GM23338 (cell line): ENCODE measurements at regions not wholly inside any gene's neighbourhood (a gene's known extent, or its start where the extent isn't known, plus 50 kb on each side); places are given as distances from the start of the nearest gene placed in this dataset.
A peak's percentile ranks its signal among the peaks of the same experiment; 100 is the strongest.

Experiments used
- ATAC-seq: fragments of 200-7000 bp; cut with Tn5 transposase; 3 replicates; pipeline ENCODE4 v1.9.1; 2020
- DNase-seq: peaks from one replicate; pipeline ENCODE4 v3.0.0-alpha.2; 2015; ENCODE audit warnings: low spot score
- H2AFZ ChIP-seq: fragments of 200-600 bp; sonication (generic); 2 replicates; pipeline ENCODE4 v1.8.0; 2016; ENCODE audit warnings: antibody characterized with exemption, mild to moderate bottlenecking, moderate library complexity
- H3F3A ChIP-seq: fragments of 200-600 bp; sonication (generic); replicated peaks from 2 replicates; pipeline ENCODE4 v1.8.0; 2017; ENCODE audit warnings: antibody characterized with exemption, mixed run types, low read depth
- H3K27ac ChIP-seq: fragments of 200-600 bp; sonication (generic); 2 replicates; pipeline ENCODE4 v1.6.1; 2016; ENCODE audit warnings: low read depth
- H3K27me3 ChIP-seq: fragments of 200-600 bp; sonication (generic); 2 replicates; pipeline ENCODE4 v1.8.0; 2016; ENCODE audit warnings: mild to moderate bottlenecking, mixed run types, moderate library complexity; ENCODE audit not compliant: insufficient read depth
- H3K36me3 ChIP-seq: fragments of 200-600 bp; sonication (generic); 2 replicates; pipeline ENCODE4 v1.8.0; 2016; ENCODE audit warnings: mild to moderate bottlenecking; ENCODE audit not compliant: insufficient read depth
- H3K4me1 ChIP-seq: fragments of 200-600 bp; sonication (generic); 2 replicates; pipeline ENCODE4 v1.8.0; 2016; ENCODE audit warnings: mild to moderate bottlenecking, moderate library complexity; ENCODE audit not compliant: insufficient read depth
- H3K4me2 ChIP-seq: fragments of 200-600 bp; sonication (generic); 2 replicates; pipeline ENCODE4 v1.7.1; 2017; ENCODE audit warnings: mixed run types
- H3K4me3 ChIP-seq: fragments of 200-600 bp; sonication (generic); 2 replicates; pipeline ENCODE4 v1.6.1; 2016; ENCODE audit warnings: mixed run types
- H3K79me2 ChIP-seq: fragments of 200-600 bp; sonication (generic); replicated peaks from 2 replicates; pipeline ENCODE4 v1.8.0; 2017; ENCODE audit warnings: mild to moderate bottlenecking; ENCODE audit not compliant: insufficient read depth
- H3K9me2 ChIP-seq: fragments of 200-600 bp; sonication (generic); 2 replicates; pipeline ENCODE4 v1.8.0; 2017; ENCODE audit not compliant: insufficient read depth
- H4K20me1 ChIP-seq: fragments of 200-600 bp; sonication (generic); replicated peaks from 2 replicates; pipeline ENCODE4 v1.8.0; 2017; ENCODE audit warnings: mild to moderate bottlenecking; ENCODE audit not compliant: insufficient read depth
- H3K27ac Mint-ChIP-seq: 2 replicates; pipeline ENCODE4 v1.8.0; 2020; ENCODE audit warnings: inconsistent platforms, mild to moderate bottlenecking, moderate library complexity, mixed read lengths
- H3K27me3 Mint-ChIP-seq: 3 replicates; pipeline ENCODE4 v1.8.0; 2022; ENCODE audit warnings: low read depth, mild to moderate bottlenecking, moderate library complexity, mixed read lengths, inconsistent platforms; ENCODE audit not compliant: insufficient read depth, poor library complexity
- H3K36me3 Mint-ChIP-seq: 3 replicates; pipeline ENCODE4 v1.8.0; 2021; ENCODE audit warnings: low read depth, mild to moderate bottlenecking, inconsistent platforms, moderate library complexity, mixed read lengths
- H3K4me1 Mint-ChIP-seq: 3 replicates; pipeline ENCODE4 v1.8.0; 2020; ENCODE audit warnings: mild to moderate bottlenecking, inconsistent platforms, mixed read lengths
- H3K4me3 Mint-ChIP-seq: 3 replicates; pipeline ENCODE4 v1.8.0; 2021; ENCODE audit warnings: moderate library complexity, mild to moderate bottlenecking, inconsistent platforms, mixed read lengths
- H3K9me3 Mint-ChIP-seq: 3 replicates; pipeline ENCODE4 v1.8.0; 2020; ENCODE audit warnings: moderate library complexity, mild to moderate bottlenecking, inconsistent platforms, mixed read lengths
- CREB1 ChIP-seq: fragments of 250-450 bp; sonication (Bioruptor Pico); IDR thresholded peaks from 2 replicates; pipeline ENCODE4 v1.5.0; 2020; ENCODE audit warnings: low read depth, mild to moderate bottlenecking, moderate library complexity
- EZH2 ChIP-seq: fragments of 200-600 bp; sonication (generic); IDR thresholded peaks from one replicate; pipeline ENCODE4 v1.8.0; 2017; ENCODE audit warnings: antibody characterized with exemption, mild to moderate bottlenecking, low read depth; ENCODE audit not compliant: unreplicated experiment
- EZH2phosphoT487 ChIP-seq: fragments of 200-600 bp; sonication (generic); IDR thresholded peaks from one replicate; pipeline ENCODE4 v1.8.1; 2018; ENCODE audit warnings: antibody characterized with exemption; ENCODE audit not compliant: unreplicated experiment
- JUNB ChIP-seq: IDR thresholded peaks from one replicate; pipeline ENCODE4 v1.6.1; 2016; ENCODE audit warnings: antibody characterized with exemption; ENCODE audit not compliant: unreplicated experiment
- NANOG ChIP-seq: IDR thresholded peaks from 2 replicates; pipeline ENCODE4 v1.6.1; 2016; ENCODE audit warnings: antibody characterized with exemption, borderline replicate concordance
- POLR2AphosphoS5 ChIP-seq: IDR thresholded peaks from 2 replicates; pipeline ENCODE4 v1.6.1; 2016; ENCODE audit warnings: antibody characterized with exemption, low read depth
- ZNF114 ChIP-seq: fragments of 250-450 bp; sonication (Bioruptor Pico); IDR thresholded peaks from 2 replicates; pipeline ENCODE4 v1.5.0; 2020; ENCODE audit warnings: mild to moderate bottlenecking, moderate library complexity
- ZNF331 ChIP-seq: fragments of 250-450 bp; sonication (Bioruptor Pico); IDR thresholded peaks from 2 replicates; pipeline ENCODE4 v1.5.0; 2020; ENCODE audit warnings: low read depth, mild to moderate bottlenecking, moderate library complexity
- ZNF462 ChIP-seq: fragments of 250-450 bp; sonication (Bioruptor Pico); IDR thresholded peaks from 2 replicates; pipeline ENCODE4 v1.5.0; 2020; ENCODE audit warnings: mild to moderate bottlenecking, moderate library complexity
- TF ChIP-seq, protein P1 (sequence below): IDR thresholded peaks from one replicate; pipeline ENCODE4 v1.6.1; 2018; ENCODE audit warnings: antibody characterized with exemption; ENCODE audit not compliant: unreplicated experiment
- TF ChIP-seq, protein P2 (sequence below): IDR thresholded peaks from 2 replicates; pipeline ENCODE4 v1.6.1; 2016; ENCODE audit warnings: antibody characterized with exemption

- no peak for TF ChIP-seq ZNF462
- TF ChIP-seq EZH2phosphoT487: no peak
- TF ChIP-seq EZH2: no peak
- TF ChIP-seq, protein P1, sequence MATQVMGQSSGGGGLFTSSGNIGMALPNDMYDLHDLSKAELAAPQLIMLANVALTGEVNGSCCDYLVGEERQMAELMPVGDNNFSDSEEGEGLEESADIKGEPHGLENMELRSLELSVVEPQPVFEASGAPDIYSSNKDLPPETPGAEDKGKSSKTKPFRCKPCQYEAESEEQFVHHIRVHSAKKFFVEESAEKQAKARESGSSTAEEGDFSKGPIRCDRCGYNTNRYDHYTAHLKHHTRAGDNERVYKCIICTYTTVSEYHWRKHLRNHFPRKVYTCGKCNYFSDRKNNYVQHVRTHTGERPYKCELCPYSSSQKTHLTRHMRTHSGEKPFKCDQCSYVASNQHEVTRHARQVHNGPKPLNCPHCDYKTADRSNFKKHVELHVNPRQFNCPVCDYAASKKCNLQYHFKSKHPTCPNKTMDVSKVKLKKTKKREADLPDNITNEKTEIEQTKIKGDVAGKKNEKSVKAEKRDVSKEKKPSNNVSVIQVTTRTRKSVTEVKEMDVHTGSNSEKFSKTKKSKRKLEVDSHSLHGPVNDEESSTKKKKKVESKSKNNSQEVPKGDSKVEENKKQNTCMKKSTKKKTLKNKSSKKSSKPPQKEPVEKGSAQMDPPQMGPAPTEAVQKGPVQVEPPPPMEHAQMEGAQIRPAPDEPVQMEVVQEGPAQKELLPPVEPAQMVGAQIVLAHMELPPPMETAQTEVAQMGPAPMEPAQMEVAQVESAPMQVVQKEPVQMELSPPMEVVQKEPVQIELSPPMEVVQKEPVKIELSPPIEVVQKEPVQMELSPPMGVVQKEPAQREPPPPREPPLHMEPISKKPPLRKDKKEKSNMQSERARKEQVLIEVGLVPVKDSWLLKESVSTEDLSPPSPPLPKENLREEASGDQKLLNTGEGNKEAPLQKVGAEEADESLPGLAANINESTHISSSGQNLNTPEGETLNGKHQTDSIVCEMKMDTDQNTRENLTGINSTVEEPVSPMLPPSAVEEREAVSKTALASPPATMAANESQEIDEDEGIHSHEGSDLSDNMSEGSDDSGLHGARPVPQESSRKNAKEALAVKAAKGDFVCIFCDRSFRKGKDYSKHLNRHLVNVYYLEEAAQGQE: no peak
Observed at GRCh38 chr15:89024418-89024817, 63.8 kb upstream of the ABHD2 start (continued).

- Histone ChIP-seq H3K36me3 (no peaks in the 10 kb centered on the region), H3K4me1 (no peaks in the 10 kb centered on the region), H3K4me3 (no peak overlapping the region), H3K79me2 (no peaks in the 10 kb centered on the region), H3K9me2 (no peaks in the 10 kb centered on the region), H4K20me1 (no peaks in the 10 kb centered on the region), H2AFZ (0 out of 2 replicates have a peak overlapping the region, but pooled peaks have one; percentile 21), H3K4me2 (no peak overlapping the region), H3K27me3 (no peaks in the 10 kb centered on the region), H3K27ac (no peak overlapping the region), H3F3A (no peaks in the 10 kb centered on the region)
- H3K9me3 Mint-ChIP-seq: peaks cover 9% of the 10 kb centered on the region
- peaks cover 4% of the 10 kb centered on the region; the same call in 2 of the 3 replicates for H3K36me3 Mint-ChIP-seq
- H3K4me1 Mint-ChIP-seq: no peaks in the 10 kb centered on the region; the same call in 2 of the 3 replicates
- no peak overlapping the region for H3K4me3 Mint-ChIP-seq
- no peak overlapping the region for H3K27ac Mint-ChIP-seq
- DNase-seq (no peak), ATAC-seq (no peak)
- H3K27me3 Mint-ChIP-seq: no peaks in the 10 kb centered on the region
- no peak for TF ChIP-seq POLR2AphosphoS5
- TF ChIP-seq ZNF114 (CRISPR knock-in tag): no peak
- no peak for TF ChIP-seq JUNB
- TF ChIP-seq ZNF331: no peak
- TF ChIP-seq NANOG: no peak
- TF ChIP-seq, protein P2, sequence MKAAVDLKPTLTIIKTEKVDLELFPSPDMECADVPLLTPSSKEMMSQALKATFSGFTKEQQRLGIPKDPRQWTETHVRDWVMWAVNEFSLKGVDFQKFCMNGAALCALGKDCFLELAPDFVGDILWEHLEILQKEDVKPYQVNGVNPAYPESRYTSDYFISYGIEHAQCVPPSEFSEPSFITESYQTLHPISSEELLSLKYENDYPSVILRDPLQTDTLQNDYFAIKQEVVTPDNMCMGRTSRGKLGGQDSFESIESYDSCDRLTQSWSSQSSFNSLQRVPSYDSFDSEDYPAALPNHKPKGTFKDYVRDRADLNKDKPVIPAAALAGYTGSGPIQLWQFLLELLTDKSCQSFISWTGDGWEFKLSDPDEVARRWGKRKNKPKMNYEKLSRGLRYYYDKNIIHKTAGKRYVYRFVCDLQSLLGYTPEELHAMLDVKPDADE: no peak
- no peak for TF ChIP-seq CREB1 (CRISPR knock-in tag)
Observed at GRCh38 chr15:89026167-89026566, 62.1 kb upstream of the ABHD2 start.
